Thoracic aorta (tissue), 2 donors: ENCODE measurements at regions not wholly inside any gene's neighbourhood (a gene's known extent, or its start where the extent isn't known, plus 50 kb on each side); places are given as distances from the start of the nearest gene placed in this dataset.

Experiments
- ATAC-seq: fragments of 150-250 bp; one replicate; pipeline ENCODE4 v1.8.0; 2017; ENCODE audit warnings: low read depth; ENCODE audit not compliant: insufficient number of reproducible peaks, low FRiP score
- DNase-seq: peaks from one replicate; pipeline ENCODE4 v3.0.0-alpha.2; 2020; ENCODE audit warnings: low spot score
- H3K27ac ChIP-seq, 2 donors: fragments of 200-600 bp; sonication (generic); 1 replicate in 1 of 2; 2 replicates in 1 of 2; pipeline ENCODE4 v1.5.1; 2016; ENCODE audit warnings: mild to moderate bottlenecking in 2 of 2, moderate library complexity in 2 of 2
- H3K27me3 ChIP-seq: fragments of 200-600 bp; sonication (generic); replicated peaks from 2 replicates; pipeline ENCODE4 v1.6.0; 2016; ENCODE audit warnings: mild to moderate bottlenecking; ENCODE audit not compliant: insufficient read depth
- H3K36me3 ChIP-seq: fragments of 200-600 bp; sonication (generic); one replicate; pipeline ENCODE4 v1.5.1; 2016
- H3K4me1 ChIP-seq, 2 donors: fragments of 200-600 bp; sonication (generic); 1 replicate in 1 of 2; 2 replicates in 1 of 2; pipeline versions ENCODE4 v1.5.1 to v1.6.0; 2016; ENCODE audit warnings: low read depth in 2 of 2, mild to moderate bottlenecking in 1 of 2; ENCODE audit not compliant: control insufficient read depth in 1 of 2
- H3K4me3 ChIP-seq: fragments of 200-600 bp; sonication (generic); 2 replicates; pipeline ENCODE4 v1.5.1; 2016; ENCODE audit warnings: mild to moderate bottlenecking
- H3K9me3 ChIP-seq: fragments of 200-600 bp; sonication (generic); 2 replicates; pipeline ENCODE4 v1.5.1; 2016
- TF ChIP-seq, protein P1 (sequence below): fragments of 200-600 bp; sonication (generic); IDR thresholded peaks from one replicate; pipeline ENCODE4 v1.5.1; 2019; ENCODE audit warnings: antibody characterized with exemption

DNA sequence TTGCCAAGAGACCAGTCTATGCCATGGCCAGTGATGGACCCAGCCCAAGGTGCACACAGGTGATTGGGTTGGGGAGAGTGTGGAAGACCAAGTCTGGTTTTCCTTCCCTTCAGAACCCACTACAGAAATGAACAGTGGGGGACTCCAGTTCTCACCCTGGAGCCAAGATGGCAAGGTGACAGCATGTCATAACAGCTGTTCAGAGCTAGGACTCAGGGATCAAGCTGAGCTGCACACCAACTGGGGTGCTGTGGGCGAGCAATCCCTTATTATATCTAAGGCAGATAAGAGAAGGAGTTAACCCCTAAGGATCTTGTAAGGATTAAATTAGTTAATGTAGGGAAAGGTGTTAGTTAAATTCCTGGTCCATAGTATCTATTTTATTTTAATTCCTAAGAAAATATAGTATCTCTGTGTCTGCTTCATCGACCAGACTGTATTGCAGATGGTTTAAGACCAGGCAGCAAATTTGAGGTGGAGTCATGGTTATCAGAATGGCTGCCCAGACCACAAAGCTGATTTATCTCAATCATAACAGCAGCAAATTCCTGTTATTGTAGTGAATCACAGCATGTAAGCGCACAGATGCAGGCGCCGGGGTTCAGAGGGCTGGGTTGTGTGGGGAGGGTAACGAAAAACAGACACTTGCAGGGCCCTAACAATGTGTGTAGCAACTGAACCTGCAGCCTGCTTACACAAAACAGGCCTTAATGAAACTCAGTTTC is 208.7 kb upstream of the ZNF32 start:
- no peak for ATAC-seq
- Histone ChIP-seq H3K4me3 (no peak overlapping the region), H3K27me3 (no peaks in the 10 kb centered on the region), H3K36me3 (no peaks in the 10 kb centered on the region), H3K9me3 (no peaks in the 10 kb centered on the region), H3K4me1 (peaks cover 16 to 23% of the 10 kb centered on the region in 2 donors), H3K27ac (peak overlapping the region; percentile 4 to 57)
- TF ChIP-seq, protein P1, sequence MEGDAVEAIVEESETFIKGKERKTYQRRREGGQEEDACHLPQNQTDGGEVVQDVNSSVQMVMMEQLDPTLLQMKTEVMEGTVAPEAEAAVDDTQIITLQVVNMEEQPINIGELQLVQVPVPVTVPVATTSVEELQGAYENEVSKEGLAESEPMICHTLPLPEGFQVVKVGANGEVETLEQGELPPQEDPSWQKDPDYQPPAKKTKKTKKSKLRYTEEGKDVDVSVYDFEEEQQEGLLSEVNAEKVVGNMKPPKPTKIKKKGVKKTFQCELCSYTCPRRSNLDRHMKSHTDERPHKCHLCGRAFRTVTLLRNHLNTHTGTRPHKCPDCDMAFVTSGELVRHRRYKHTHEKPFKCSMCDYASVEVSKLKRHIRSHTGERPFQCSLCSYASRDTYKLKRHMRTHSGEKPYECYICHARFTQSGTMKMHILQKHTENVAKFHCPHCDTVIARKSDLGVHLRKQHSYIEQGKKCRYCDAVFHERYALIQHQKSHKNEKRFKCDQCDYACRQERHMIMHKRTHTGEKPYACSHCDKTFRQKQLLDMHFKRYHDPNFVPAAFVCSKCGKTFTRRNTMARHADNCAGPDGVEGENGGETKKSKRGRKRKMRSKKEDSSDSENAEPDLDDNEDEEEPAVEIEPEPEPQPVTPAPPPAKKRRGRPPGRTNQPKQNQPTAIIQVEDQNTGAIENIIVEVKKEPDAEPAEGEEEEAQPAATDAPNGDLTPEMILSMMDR: no peak
- DNase-seq: no peak

DNA sequence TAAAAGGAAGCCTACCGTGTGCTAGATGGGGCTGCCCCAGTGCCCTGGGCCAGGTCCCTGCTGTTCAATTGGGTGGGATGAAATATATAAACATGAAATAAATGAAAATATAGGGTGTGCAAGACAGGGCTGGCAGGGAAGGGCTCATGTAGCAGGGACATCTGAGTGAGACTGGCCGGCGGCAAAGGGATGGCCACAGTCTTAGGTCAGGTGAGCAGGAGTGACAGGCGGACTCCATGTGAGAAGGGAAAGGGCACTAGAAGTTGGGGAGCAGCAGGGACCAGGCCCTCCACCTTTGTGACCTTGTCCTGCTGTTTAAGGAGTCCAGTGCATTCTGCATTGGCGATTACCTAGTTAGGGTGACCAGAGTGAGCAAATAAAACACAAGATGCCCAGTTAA is 207.6 kb upstream of the ZNF32 start:
- H3K36me3 ChIP-seq: no peaks in the 10 kb centered on the region
- peaks cover 16 to 17% of the 10 kb centered on the region in 2 donors for H3K4me1 ChIP-seq
- no peak for DNase-seq
- H3K27ac ChIP-seq: no peak overlapping the region
- TF ChIP-seq, protein P1: no peak
- no peaks in the 10 kb centered on the region for H3K9me3 ChIP-seq
- H3K27me3 ChIP-seq: no peaks in the 10 kb centered on the region
- no peak for ATAC-seq
- no peak overlapping the region for H3K4me3 ChIP-seq

DNA sequence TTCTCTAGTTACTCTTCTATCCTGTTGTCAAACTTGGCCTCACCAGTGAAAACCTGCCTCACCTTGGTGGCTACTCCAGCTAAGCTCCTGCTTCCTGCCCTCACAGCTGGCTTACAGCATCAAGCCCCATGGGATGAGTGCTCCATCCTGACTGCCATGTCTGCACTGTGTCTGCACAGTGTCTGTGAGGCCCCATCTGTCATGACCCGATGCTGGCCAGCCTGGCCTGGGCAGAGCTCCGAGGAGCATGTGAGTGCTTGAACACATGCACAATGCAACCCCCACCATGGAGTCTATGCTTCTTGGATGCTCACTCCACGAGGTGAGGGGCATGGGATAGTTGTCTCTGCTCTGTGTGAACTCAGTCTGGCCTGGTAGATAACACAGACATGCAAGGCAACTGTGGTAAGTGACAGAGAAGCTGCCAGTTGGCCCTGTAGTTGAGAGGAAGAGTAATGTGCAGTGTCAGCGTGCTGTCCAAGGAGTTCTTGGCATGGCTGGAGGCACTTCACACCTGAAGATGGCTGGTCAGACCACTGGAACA is 207.1 kb upstream of the ZNF32 start:
- Histone ChIP-seq H3K27ac (no peak overlapping the region), H3K4me3 (no peak overlapping the region), H3K27me3 (no peaks in the 10 kb centered on the region), H3K4me1 (peaks cover 16 to 17% of the 10 kb centered on the region in 2 donors), H3K9me3 (no peaks in the 10 kb centered on the region), H3K36me3 (no peaks in the 10 kb centered on the region)
- TF ChIP-seq, protein P1: no peak
- no peak for DNase-seq
- no peak for ATAC-seq

DNA sequence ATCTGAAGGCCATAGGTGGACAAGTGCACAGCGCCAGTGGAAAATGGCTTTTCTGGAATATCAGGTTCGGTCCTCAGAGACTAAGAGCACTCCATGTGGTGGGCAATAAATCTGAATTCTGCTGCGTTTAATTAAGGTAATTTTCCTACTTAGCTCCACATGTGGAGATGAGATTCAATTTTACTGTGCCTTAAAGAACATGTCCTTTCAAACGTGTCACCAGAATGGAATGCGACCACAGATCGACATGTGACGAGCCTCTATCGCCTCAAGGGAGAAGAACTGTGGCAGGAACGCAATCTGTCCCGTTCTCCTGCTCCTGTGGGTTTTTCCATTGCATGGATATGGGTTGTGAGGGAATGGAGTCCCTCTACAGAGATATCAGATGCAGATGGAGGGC is 205.3 kb upstream of the ZNF32 start:
- no peak for DNase-seq
- Histone ChIP-seq H3K27me3 (no peaks in the 10 kb centered on the region), H3K27ac (no peak overlapping the region), H3K9me3 (no peaks in the 10 kb centered on the region), H3K4me3 (no peak overlapping the region), H3K36me3 (no peaks in the 10 kb centered on the region), H3K4me1 (peaks cover 16 to 22% of the 10 kb centered on the region in 2 donors)
- TF ChIP-seq, protein P1: no peak
- no peak for ATAC-seq

DNA sequence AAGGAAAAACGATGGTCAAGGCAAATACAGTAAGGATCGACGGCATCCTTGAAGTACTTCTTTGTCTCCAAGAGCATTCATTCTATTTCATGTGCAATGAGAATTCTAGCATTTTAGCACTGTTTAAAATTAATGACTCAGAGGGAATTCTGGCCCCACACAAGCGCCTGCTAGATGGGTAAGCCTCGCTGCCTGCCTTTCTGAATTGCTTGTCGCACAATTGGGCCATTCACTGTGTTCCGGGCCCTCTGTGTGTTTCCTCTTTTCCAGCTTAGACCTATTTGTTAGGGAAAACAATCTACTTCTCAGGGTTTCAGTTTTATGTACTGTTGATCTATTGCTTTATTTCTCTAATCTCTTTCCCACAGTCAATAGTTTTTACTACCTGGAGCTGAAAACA is 204.7 kb upstream of the ZNF32 start:
- TF ChIP-seq, protein P1: no peak

More for the DNA sequence above, 204.7 kb upstream of the ZNF32 start:
- Histone ChIP-seq H3K27ac (no peak overlapping the region), H3K4me3 (no peak overlapping the region), H3K4me1 (peaks cover 15 to 22% of the 10 kb centered on the region in 2 donors), H3K36me3 (no peaks in the 10 kb centered on the region), H3K27me3 (no peaks in the 10 kb centered on the region), H3K9me3 (no peaks in the 10 kb centered on the region)
- ATAC-seq: no peak
- DNase-seq: no peak
